ENCODE measurements at regions not wholly inside any gene's neighbourhood (a gene's known extent, or its start where the extent isn't known, plus 50 kb on each side); places are given as distances from the start of the nearest gene placed in this dataset.

DNA sequence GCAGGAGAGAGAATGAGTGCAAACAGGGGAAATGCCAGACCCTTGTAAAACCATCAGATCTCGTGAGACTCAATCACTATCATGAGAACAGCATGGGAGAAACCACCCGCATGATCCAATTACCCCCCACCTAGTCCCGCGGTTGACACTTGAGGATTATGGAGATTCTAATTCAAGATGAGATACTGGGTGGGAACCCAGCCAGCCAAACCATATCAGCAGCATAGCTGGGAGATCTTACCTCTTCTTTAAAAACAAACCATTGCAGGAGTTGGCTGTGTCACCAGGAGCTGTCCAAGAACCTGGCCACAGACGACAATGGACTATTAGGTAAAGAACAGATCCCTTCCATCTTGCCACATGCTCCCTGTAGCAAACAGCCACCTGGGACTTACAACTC is 422.7 kb downstream of the MATN1 start:
- 54 to 64% methylated on average over 5 of the region's 5 CpGs for WGBS, 2 donors
- ATAC-seq (ENCODE audit: low FRiP score in 2 of 2) = no peak
- Histone ChIP-seq H3K4me3 (no peak overlapping the region), H3K9me3 (peaks cover 0 to 7% (median 0%) of the 10 kb centered on the region in 4 donors), H3K27me3 (no peaks in the 10 kb centered on the region), H3K4me1 (no peaks in the 10 kb centered on the region), H3K36me3 (no peaks in the 10 kb centered on the region), H3K27ac (no peak overlapping the region)
- DNase-seq = no peak
- no peak for TF ChIP-seq POLR2A (IDR thresholded peaks at IDR 0.05)
- TF ChIP-seq, protein P1, sequence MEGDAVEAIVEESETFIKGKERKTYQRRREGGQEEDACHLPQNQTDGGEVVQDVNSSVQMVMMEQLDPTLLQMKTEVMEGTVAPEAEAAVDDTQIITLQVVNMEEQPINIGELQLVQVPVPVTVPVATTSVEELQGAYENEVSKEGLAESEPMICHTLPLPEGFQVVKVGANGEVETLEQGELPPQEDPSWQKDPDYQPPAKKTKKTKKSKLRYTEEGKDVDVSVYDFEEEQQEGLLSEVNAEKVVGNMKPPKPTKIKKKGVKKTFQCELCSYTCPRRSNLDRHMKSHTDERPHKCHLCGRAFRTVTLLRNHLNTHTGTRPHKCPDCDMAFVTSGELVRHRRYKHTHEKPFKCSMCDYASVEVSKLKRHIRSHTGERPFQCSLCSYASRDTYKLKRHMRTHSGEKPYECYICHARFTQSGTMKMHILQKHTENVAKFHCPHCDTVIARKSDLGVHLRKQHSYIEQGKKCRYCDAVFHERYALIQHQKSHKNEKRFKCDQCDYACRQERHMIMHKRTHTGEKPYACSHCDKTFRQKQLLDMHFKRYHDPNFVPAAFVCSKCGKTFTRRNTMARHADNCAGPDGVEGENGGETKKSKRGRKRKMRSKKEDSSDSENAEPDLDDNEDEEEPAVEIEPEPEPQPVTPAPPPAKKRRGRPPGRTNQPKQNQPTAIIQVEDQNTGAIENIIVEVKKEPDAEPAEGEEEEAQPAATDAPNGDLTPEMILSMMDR (IDR thresholded peaks at IDR 0.05) = no peak
- TF ChIP-seq POLR2AphosphoS5 (IDR thresholded peaks at IDR 0.05) = no peak
- TF ChIP-seq EP300 (IDR thresholded peaks at IDR 0.05) = no peak

DNA sequence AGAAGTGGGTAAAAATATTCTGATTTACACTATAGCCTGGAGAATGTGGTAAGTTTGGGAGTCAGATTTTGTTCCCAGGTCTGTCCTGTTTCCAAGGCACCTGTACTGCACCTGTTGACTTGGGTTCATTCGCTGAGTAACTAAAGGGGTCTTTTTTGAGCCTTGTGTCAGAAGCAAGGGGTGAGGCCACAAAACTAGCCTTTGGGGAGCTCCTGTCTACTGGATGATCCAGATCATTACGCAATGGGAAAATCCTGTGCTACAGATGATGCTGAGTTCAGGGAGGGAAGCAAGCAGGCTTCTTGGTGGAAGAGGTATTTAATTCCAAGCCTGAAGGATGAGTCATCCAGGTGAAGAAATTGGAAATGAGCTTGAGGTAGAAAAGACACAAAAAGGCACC is 424.0 kb downstream of the MATN1 start:
- Histone ChIP-seq H3K27me3 (no peaks in the 10 kb centered on the region), H3K36me3 (no peaks in the 10 kb centered on the region), H3K4me1 (no peaks in the 10 kb centered on the region), H3K27ac (no peak overlapping the region), H3K4me3 (no peak overlapping the region), H3K9me3 (peaks cover 0 to 7% (median 0%) of the 10 kb centered on the region in 4 donors)
- DNase-seq (no peak), ATAC-seq (ENCODE audit: low FRiP score in 2 of 2) (no peak)
- WGBS, 2 donors = 90 to 95% methylated on average over 2 of the region's 2 CpGs
- TF ChIP-seq POLR2A (IDR thresholded peaks at IDR 0.05) (no peak), POLR2AphosphoS5 (IDR thresholded peaks at IDR 0.05) (no peak), EP300 (IDR thresholded peaks at IDR 0.05) (no peak)
- TF ChIP-seq, protein P1 (IDR thresholded peaks at IDR 0.05) = no peak

DNA sequence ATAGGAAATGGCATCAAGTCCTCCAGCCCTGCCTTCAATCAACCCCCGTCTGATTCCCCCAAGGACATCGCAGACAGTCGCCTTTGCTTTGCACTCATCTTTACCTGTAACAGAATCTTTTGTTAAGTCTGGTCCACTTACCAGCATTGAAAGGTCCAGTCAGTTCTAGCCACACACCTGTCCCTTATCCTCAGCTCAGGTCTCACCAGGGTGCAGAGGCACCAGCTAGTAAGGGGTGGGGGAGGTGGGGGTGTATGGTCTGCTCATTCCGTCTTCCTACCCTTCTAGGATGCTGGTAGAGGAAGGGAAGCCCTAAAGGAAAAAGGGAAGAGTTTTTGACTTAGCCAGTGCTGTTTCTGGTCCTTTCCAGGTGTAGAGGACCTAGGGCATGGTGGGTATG is 427.7 kb downstream of the MATN1 start:
- DNase-seq (no peak), ATAC-seq (ENCODE audit: low FRiP score in 2 of 2) (no peak)
- H3K4me1 ChIP-seq = no peaks in the 10 kb centered on the region
- H3K9me3 ChIP-seq = peaks cover 0 to 7% (median 0%) of the 10 kb centered on the region in 4 donors
- no peaks in the 10 kb centered on the region for H3K27me3 ChIP-seq
- H3K36me3 ChIP-seq = no peaks in the 10 kb centered on the region
- whole genome bisulfite sequencing, 2 donors = 87 to 92% methylated on average over 4 of the region's 4 CpGs
- TF ChIP-seq, protein P1 (IDR thresholded peaks at IDR 0.05) = no peak
- TF ChIP-seq EP300 (IDR thresholded peaks at IDR 0.05) = no peak
- TF ChIP-seq POLR2AphosphoS5 (IDR thresholded peaks at IDR 0.05) = no peak
- TF ChIP-seq POLR2A (IDR thresholded peaks at IDR 0.05) = no peak
- H3K4me3 ChIP-seq = no peak overlapping the region
- H3K27ac ChIP-seq = no peak overlapping the region

DNA sequence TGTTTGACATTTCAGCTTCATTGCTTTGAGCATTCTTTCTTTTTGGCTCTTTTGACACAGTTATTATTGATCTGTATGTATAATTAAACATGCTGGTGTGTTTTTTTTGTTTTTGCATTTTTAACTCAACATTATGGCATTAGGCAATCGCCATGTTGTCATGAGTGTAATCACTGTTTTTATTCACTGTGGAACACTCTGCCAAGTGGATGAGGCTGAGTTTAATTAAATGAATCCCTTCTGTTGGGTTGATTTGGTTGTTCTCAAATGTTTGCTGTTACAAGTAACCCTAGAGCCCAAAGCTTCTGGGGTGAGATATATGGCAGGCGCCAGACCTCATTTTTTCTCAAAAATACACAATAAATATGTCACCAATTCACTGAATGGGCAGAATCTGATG is 428.1 kb downstream of the MATN1 start:
- DNase-seq = no peak
- no peaks in the 10 kb centered on the region for H3K27me3 ChIP-seq
- ATAC-seq (ENCODE audit: low FRiP score in 2 of 2) = no peak
- no peak overlapping the region for H3K4me3 ChIP-seq
- no peaks in the 10 kb centered on the region for H3K4me1 ChIP-seq
- no peak overlapping the region for H3K27ac ChIP-seq
- TF ChIP-seq EP300 (IDR thresholded peaks at IDR 0.05) (no peak), POLR2A (IDR thresholded peaks at IDR 0.05) (no peak)
- H3K36me3 ChIP-seq = no peaks in the 10 kb centered on the region
- peaks cover 0 to 7% (median 0%) of the 10 kb centered on the region in 4 donors for H3K9me3 ChIP-seq
- 82 to 87% methylated on average over 2 of the region's 2 CpGs for WGBS, 2 donors

DNA sequence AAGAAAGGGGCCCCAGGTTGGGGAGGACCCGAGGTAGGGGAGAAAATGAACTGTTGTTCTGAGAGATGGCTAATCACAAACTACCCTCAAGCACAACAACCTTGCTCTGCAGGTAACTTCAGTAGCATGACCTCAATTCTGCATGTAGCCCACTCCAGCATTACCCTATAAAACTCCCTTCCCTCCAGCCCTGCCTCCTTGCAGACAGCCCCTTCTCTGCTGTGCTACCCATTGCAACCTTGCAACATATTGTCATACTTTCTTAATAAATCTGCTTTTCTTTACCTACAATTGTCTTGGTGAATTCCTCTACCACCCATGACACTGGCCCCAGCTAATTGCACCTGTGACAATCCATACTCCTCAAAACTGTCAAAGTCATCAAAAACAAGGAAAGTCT is 428.9 kb downstream of the MATN1 start:
- no peaks in the 10 kb centered on the region for H3K4me1 ChIP-seq
- H3K4me3 ChIP-seq = no peak overlapping the region
- no peaks in the 10 kb centered on the region for H3K27me3 ChIP-seq
- TF ChIP-seq EP300 (IDR thresholded peaks at IDR 0.05) = no peak
- TF ChIP-seq POLR2A (IDR thresholded peaks at IDR 0.05) = no peak
- TF ChIP-seq POLR2AphosphoS5 (IDR thresholded peaks at IDR 0.05) = no peak
- TF ChIP-seq, protein P1 (IDR thresholded peaks at IDR 0.05) = no peak
- peaks cover 0 to 7% (median 0%) of the 10 kb centered on the region in 4 donors for H3K9me3 ChIP-seq
- ATAC-seq (ENCODE audit: low FRiP score in 2 of 2) (no peak), DNase-seq (no peak)
- no peak overlapping the region for H3K27ac ChIP-seq
- WGBS, 2 donors = 63 to 70% methylated on average over 1 of the region's 1 CpG
- no peaks in the 10 kb centered on the region for H3K36me3 ChIP-seq

Measured in upper lobe of left lung (tissue), 6 donors.